ACC112 (cell line): ENCODE measurements at regions not wholly inside any gene's neighbourhood (a gene's known extent, or its start where the extent isn't known, plus 50 kb on each side); places are given as distances from the start of the nearest gene placed in this dataset.

Experiments
- H2AFZ ChIP-seq: fragments of 200-600 bp; sonication (generic); one replicate; pipeline ENCODE4 v1.6.0; 2017; ENCODE audit warnings: antibody characterized with exemption, low read length; ENCODE audit not compliant: unreplicated experiment
- H3K27ac ChIP-seq: fragments of 200-600 bp; sonication (generic); 2 replicates; pipeline ENCODE4 v1.5.1; 2014; ENCODE audit warnings: low read depth, mild to moderate bottlenecking, antibody characterized with exemption, low read length, moderate library complexity
- H3K27me3 ChIP-seq: fragments of 200-600 bp; sonication (generic); 2 replicates; pipeline ENCODE4 v1.6.1; 2014; ENCODE audit warnings: mild to moderate bottlenecking, antibody characterized with exemption, low read length, moderate library complexity, mixed read lengths; ENCODE audit not compliant: insufficient read depth
- H3K36me3 ChIP-seq: fragments of 200-600 bp; sonication (generic); 2 replicates; pipeline ENCODE4 v1.6.1; 2016; ENCODE audit warnings: mild to moderate bottlenecking, antibody characterized with exemption, low read length, moderate library complexity, mixed read lengths; ENCODE audit not compliant: insufficient read depth
- H3K4me1 ChIP-seq: fragments of 200-600 bp; sonication (generic); one replicate; pipeline ENCODE4 v1.6.1; 2016; ENCODE audit warnings: low read length, mixed read lengths; ENCODE audit not compliant: insufficient read depth, unreplicated experiment, control insufficient read depth
- H3K4me3 ChIP-seq: fragments of 200-600 bp; sonication (generic); 2 replicates; pipeline ENCODE4 v1.5.1; 2014; ENCODE audit warnings: mild to moderate bottlenecking, low read depth, low read length
- H3K79me2 ChIP-seq: fragments of 200-600 bp; sonication (generic); one replicate; pipeline ENCODE4 v1.6.0; 2016; ENCODE audit warnings: low read length; ENCODE audit not compliant: control insufficient read depth, unreplicated experiment, insufficient read depth

- Histone ChIP-seq H2AFZ (peak overlapping the region; percentile 36), H3K4me3 (peak overlapping the region; percentile 79), H3K4me1 (no peaks in the 10 kb centered on the region), H3K36me3 (no peaks in the 10 kb centered on the region), H3K27me3 (peaks cover 49% of the 10 kb centered on the region), H3K79me2 (no peaks in the 10 kb centered on the region), H3K27ac (no peak overlapping the region)
These were observed 256.4 kb upstream of the SOX21 start for GRCh38 chr13:94968757-94969086.

DNA sequence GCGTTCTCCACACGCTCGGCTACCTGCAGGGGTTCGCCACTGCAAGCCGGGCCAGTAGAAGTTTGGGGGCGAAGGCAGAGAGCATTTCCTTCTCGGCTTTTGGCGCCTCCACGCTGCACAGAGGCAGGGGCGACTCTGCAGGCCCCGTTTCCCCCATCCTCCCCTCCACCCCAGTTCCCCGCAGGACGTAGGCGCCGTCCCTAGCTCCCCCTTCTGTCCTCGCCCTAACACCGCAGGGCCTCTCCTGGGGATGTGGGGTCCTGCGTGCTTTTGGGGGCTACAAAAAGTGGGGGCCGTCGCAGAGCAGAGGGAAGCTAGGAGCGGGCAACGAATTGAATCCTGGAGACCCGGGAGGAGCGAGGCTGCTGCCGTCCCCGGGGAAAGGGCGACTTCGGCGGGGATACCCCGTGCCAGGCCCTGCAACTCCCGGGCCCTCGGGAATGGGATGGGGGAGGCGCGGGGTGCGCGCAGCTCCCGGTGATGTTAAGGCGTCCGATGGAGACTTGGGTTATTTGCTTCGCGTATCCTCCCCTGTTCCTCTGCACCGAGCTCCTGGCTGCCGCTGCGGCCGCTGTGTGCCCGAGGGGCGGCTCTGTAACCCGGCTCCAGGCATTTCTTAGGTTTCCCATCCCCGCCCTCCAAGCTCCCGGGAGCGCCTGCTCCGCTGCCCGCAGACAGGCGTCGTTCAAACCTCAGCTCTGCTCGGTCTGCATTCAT lies 255.9 kb upstream of the SOX21 start:
- no peaks in the 10 kb centered on the region for H3K4me1 ChIP-seq
- peak overlapping the region; percentile 36 for H2AFZ ChIP-seq
- peaks cover 50% of the 10 kb centered on the region for H3K27me3 ChIP-seq
- H3K27ac ChIP-seq = no peak overlapping the region
- H3K79me2 ChIP-seq = no peaks in the 10 kb centered on the region
- peak overlapping the region; percentile 79 for H3K4me3 ChIP-seq
- H3K36me3 ChIP-seq = no peaks in the 10 kb centered on the region

DNA sequence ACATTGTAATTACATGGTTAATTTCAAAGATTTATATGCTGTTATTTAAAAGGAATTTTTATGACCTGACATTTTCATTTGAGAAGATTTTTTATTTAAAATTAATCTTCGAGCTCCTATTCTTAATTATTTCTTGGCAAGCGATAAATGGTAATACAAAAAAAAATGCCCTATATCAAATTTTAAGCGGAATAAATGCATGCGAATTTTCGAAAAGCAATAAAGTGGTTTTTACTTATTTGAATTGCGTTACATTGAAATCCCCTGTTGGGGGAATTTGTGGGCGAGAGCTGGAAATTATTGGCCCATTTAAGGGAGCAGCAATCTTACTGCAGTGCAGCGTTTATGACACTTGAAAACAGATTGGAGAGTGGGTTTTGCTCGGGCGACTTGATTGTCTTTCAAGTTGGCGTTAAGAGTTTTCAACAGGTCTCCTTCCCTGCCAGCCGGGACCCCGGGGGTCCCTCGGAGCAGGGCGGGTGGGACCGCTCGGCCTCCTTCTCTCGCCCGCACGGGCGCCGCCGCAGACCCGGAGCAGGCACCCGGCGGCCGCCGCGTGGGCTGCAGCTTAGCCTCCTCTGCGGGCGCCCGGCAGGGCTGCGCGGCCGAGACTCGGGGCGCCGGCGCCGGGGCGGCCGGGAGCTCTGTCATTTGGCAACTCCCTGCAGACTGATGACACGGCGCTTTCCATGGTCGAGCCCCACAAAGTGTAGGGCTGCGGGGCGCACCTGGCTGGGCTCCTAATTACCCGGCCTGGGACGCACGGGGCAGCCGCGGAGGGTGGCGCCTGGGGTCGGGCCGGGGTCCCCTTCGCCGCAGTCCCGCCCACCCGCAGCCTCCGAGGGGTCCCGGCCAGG lies 255.1 kb upstream of the SOX21 start:
- H2AFZ ChIP-seq = peak overlapping the region; percentile 36
- peaks cover 56% of the 10 kb centered on the region for H3K27me3 ChIP-seq
- no peaks in the 10 kb centered on the region for H3K79me2 ChIP-seq
- no peak overlapping the region for H3K27ac ChIP-seq
- no peaks in the 10 kb centered on the region for H3K36me3 ChIP-seq
- peak overlapping the region; percentile 79 for H3K4me3 ChIP-seq
- H3K4me1 ChIP-seq = no peaks in the 10 kb centered on the region

GRCh38 chr13:94966422-94966955 lies 254.1 kb upstream of the SOX21 start:
- H3K27me3 ChIP-seq = peaks cover 56% of the 10 kb centered on the region
- H3K4me1 ChIP-seq = no peaks in the 10 kb centered on the region
- no peak overlapping the region for H3K27ac ChIP-seq
- no peak overlapping the region for H3K4me3 ChIP-seq
- no peak overlapping the region for H2AFZ ChIP-seq
- no peaks in the 10 kb centered on the region for H3K36me3 ChIP-seq
- H3K79me2 ChIP-seq = no peaks in the 10 kb centered on the region

- H3K79me2 ChIP-seq = no peaks in the 10 kb centered on the region
- H3K36me3 ChIP-seq = no peaks in the 10 kb centered on the region
- no peak overlapping the region for H3K27ac ChIP-seq
- no peaks in the 10 kb centered on the region for H3K4me1 ChIP-seq
- peaks cover 12% of the 10 kb centered on the region; the same call in 1 of the 2 replicates for H3K27me3 ChIP-seq
- H3K4me3 ChIP-seq = no peak overlapping the region
- H2AFZ ChIP-seq = no peak overlapping the region
These were observed 247.3 kb upstream of the SOX21 start for GRCh38 chr13:94959626-94960025.

DNA sequence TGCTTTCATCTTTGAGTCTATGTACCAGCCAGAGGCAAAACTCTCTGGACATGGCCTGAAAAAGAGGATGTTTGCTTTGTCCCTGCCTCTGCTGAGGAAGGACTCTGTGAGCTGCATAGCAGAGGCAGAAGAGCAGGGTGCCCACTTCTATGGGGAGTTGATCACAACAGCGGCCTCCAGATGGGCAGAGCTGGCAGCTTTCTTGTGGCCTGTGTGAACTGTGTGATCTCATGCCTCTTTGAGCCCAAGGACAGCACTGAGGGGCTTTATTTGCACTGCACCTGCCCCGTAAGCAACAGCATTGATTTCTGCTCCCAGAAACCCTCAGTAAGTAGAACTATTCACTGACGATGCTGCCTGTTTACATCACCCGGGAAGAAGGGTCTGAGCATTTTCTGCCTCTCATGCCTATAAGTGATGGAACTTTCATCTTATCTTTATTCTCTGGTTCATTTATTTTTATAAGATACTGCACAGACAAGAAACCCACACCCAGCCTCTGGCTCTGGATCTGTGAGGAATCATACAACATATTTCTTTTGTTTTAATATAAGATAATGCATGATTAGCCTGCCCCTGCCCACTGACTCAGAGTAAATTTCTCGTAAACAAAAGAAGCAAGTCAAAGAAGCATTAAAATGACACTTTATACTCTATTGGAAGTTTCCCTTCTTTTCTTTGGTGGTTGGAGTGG lies 244.2 kb upstream of the SOX21 start:
- Histone ChIP-seq H3K4me1 (no peaks in the 10 kb centered on the region), H3K4me3 (no peak overlapping the region), H3K36me3 (no peaks in the 10 kb centered on the region), H3K79me2 (no peaks in the 10 kb centered on the region), H2AFZ (no peak overlapping the region), H3K27ac (no peak overlapping the region), H3K27me3 (peaks cover 14% of the 10 kb centered on the region; the same call in 1 of the 2 replicates)

DNA sequence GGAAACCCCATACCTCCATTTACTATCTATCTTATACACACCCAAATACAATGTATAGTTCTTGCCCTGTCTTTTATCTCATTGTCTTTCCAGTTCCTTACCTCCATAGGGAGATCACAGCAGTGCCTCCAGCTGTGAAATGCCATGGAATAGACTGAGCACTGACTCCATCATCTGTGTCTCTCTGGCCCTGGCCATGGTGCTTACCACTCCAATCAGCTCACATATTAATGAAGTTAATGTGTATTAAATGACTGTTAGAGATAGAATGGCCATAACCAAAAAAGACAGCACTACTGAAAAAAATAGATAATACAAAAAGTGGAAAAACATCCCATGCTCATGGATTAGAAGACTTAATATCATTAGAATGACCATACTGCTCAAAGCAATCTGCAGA lies 240.4 kb upstream of the SOX21 start:
- Histone ChIP-seq H3K4me1 (no peaks in the 10 kb centered on the region), H3K27me3 (peaks cover 16% of the 10 kb centered on the region), H2AFZ (no peak overlapping the region), H3K4me3 (no peak overlapping the region), H3K79me2 (no peaks in the 10 kb centered on the region), H3K36me3 (no peaks in the 10 kb centered on the region), H3K27ac (no peak overlapping the region)

- peaks cover 32% of the 10 kb centered on the region for H3K27me3 ChIP-seq
- H3K4me1 ChIP-seq = no peaks in the 10 kb centered on the region
- no peaks in the 10 kb centered on the region for H3K79me2 ChIP-seq
- no peak overlapping the region for H3K27ac ChIP-seq
- H3K36me3 ChIP-seq = no peaks in the 10 kb centered on the region
- no peak overlapping the region for H2AFZ ChIP-seq
- H3K4me3 ChIP-seq = no peak overlapping the region
These were observed 238.0 kb upstream of the SOX21 start for GRCh38 chr13:94950303-94950702.

DNA sequence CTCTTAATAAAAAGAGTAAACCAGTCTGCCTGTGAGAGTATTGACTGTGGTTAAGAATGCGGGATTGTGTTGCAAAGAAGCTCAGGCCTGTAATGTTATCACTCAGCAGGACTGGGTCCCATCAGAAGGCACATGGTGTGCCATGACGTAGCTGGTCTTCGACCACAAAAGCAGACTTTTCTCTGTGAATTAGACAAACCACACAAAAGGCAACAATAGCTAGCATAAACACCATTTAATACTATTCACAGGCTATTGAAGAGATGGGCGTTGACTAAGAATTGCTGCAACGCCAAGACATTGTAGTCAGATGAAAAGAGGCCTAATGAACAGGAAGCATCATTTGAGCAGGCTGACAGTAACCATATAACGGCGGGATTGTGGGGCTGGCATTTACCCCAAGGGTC lies 235.6 kb upstream of the SOX21 start:
- Histone ChIP-seq H3K27ac (no peak overlapping the region), H3K27me3 (peaks cover 51% of the 10 kb centered on the region), H3K36me3 (no peaks in the 10 kb centered on the region), H3K79me2 (no peaks in the 10 kb centered on the region), H2AFZ (no peak overlapping the region), H3K4me1 (no peaks in the 10 kb centered on the region), H3K4me3 (no peak overlapping the region)

DNA sequence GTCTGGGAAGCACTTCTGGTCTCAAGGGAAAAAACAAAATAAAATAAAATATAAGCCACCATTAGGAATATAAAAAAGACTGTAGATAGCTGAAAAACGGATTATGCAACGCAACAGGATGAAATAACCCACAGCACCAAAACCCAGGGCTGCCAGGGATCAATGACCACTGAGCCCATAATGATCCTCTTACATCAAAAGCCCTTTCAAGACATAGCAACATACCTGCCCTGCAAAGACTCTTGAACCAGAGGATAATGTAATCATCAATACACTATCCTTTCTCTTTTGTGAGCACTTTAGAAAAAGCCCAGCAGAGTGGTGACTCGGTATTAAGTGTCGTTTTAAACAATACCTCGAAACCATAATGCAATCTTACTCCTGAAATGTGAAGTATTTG lies 235.0 kb upstream of the SOX21 start:
- H3K4me1 ChIP-seq = no peaks in the 10 kb centered on the region
- peaks cover 51% of the 10 kb centered on the region for H3K27me3 ChIP-seq
- no peak overlapping the region for H3K4me3 ChIP-seq
- H2AFZ ChIP-seq = no peak overlapping the region
- H3K36me3 ChIP-seq = no peaks in the 10 kb centered on the region
- no peak overlapping the region for H3K27ac ChIP-seq
- H3K79me2 ChIP-seq = no peaks in the 10 kb centered on the region
